G401 (cell line): ENCODE measurements at regions not wholly inside any gene's neighbourhood (a gene's known extent, or its start where the extent isn't known, plus 50 kb on each side); places are given as distances from the start of the nearest gene placed in this dataset.
A peak's percentile ranks its signal among the peaks of the same experiment; 100 is the strongest.

Experiments used
- DNase-seq: peaks from one replicate; pipeline ENCODE4 v3.0.0-alpha.2; 2015; ENCODE audit warnings: low spot score
- in situ Hi-C: cut with HindIII; loops from 2 replicates; pipeline ENCODE4 v1.10.0; 2016; ENCODE audit warnings: low sequenced_read_pairs, mixed read lengths

GRCh38 chr2:7407001-7407400 lies 489.8 kb downstream of the RNF144A start:
- in situ Hi-C loops = no loop called here
- no peak for DNase-seq

GRCh38 chr2:7407906-7408680 lies 490.9 kb downstream of the RNF144A start:
- no peak for DNase-seq
- in situ Hi-C loops = no loop called here

GRCh38 chr2:7411691-7412090 lies 494.5 kb downstream of the RNF144A start:
- DNase-seq = no peak
- in situ Hi-C loops = no loop called here

- in situ Hi-C loops = no loop called here
- DNase-seq = no peak
These were observed 500.9 kb downstream of the RNF144A start for GRCh38 chr2:7417845-7418742.

GRCh38 chr2:7419186-7419585 lies 502.0 kb downstream of the RNF144A start:
- no peak for DNase-seq
- in situ Hi-C loops = no loop called here

GRCh38 chr2:7419814-7420311 lies 502.7 kb downstream of the RNF144A start:
- no peak for DNase-seq
- in situ Hi-C loops = no loop called here

- no peak for DNase-seq
- in situ Hi-C loops = no loop called here
These were observed 503.3 kb downstream of the RNF144A start for GRCh38 chr2:7420530-7420929.

- in situ Hi-C loops = no loop called here
- DNase-seq = peak; percentile 90
These were observed 507.3 kb downstream of the RNF144A start for GRCh38 chr2:7424481-7424880.

- in situ Hi-C loops = loop anchor here (25.0 kb wide), 1 partner anchor 260 kb away; no protein-coding TSS in a partner anchor
- DNase-seq = peak; percentile 63
These were observed 510.3 kb downstream of the RNF144A start for GRCh38 chr2:7427293-7428060.

- no peak for DNase-seq
- in situ Hi-C loops = loop anchor here (25.0 kb wide), 1 partner anchor 259 kb away; no protein-coding TSS in a partner anchor
These were observed 511.4 kb downstream of the RNF144A start for GRCh38 chr2:7428454-7429204.

GRCh38 chr2:7429733-7430132 lies 512.5 kb downstream of the RNF144A start:
- in situ Hi-C loops = loop anchor here (25.0 kb wide), 1 partner anchor 258 kb away; no protein-coding TSS in a partner anchor
- no peak for DNase-seq

GRCh38 chr2:7430421-7430868 lies 513.2 kb downstream of the RNF144A start:
- in situ Hi-C loops = loop anchor here (25.0 kb wide), 1 partner anchor 257 kb away; no protein-coding TSS in a partner anchor

GRCh38 chr2:7430869-7431641 lies 513.8 kb downstream of the RNF144A start:
- in situ Hi-C loops = loop anchor here (25.0 kb wide), 1 partner anchor 256 kb away; no protein-coding TSS in a partner anchor
- DNase-seq = no peak

More at GRCh38 chr2:7430421-7430868, 513.2 kb downstream of the RNF144A start:
- DNase-seq = no peak

GRCh38 chr2:7432436-7432835 lies 515.2 kb downstream of the RNF144A start:
- in situ Hi-C loops = loop anchor here (25.0 kb wide), 1 partner anchor 255 kb away; no protein-coding TSS in a partner anchor
- DNase-seq = no peak

- in situ Hi-C loops = loop anchor here (25.0 kb wide), 1 partner anchor 251 kb away; no protein-coding TSS in a partner anchor
- peak; percentile 46 for DNase-seq
These were observed 519.1 kb downstream of the RNF144A start for GRCh38 chr2:7436096-7436906.

GRCh38 chr2:7437141-7437540 lies 519.9 kb downstream of the RNF144A start:
- DNase-seq = peak; percentile 39
- in situ Hi-C loops = loop anchor here (25.0 kb wide), 1 partner anchor 250 kb away; no protein-coding TSS in a partner anchor
